ENCODE measurements at regions not wholly inside any gene's neighbourhood (a gene's known extent, or its start where the extent isn't known, plus 50 kb on each side); places are given as distances from the start of the nearest gene placed in this dataset.

DNA sequence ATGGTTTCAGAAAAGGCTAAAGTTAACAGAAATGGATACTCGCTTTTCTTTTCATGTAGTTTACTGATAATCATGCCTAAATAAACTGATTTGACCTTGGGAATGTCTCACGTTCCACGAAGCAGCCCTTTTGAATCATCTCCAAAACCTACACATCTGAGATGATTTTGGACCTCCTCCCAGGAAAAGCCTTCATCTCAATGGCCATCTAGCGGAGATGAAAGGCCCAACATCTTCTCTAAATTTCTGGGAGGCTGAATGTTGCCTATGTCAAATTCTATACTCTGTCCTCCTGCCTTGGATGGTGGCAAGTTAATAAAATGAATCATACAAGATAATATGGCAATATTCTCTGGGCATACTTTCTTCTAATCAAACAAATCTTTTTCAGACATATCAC lies 448.5 kb downstream of the ZEB2 start:
- no peak for TF ChIP-seq EZH2 (IDR thresholded peaks at IDR 0.05)
- TF ChIP-seq, protein P1, sequence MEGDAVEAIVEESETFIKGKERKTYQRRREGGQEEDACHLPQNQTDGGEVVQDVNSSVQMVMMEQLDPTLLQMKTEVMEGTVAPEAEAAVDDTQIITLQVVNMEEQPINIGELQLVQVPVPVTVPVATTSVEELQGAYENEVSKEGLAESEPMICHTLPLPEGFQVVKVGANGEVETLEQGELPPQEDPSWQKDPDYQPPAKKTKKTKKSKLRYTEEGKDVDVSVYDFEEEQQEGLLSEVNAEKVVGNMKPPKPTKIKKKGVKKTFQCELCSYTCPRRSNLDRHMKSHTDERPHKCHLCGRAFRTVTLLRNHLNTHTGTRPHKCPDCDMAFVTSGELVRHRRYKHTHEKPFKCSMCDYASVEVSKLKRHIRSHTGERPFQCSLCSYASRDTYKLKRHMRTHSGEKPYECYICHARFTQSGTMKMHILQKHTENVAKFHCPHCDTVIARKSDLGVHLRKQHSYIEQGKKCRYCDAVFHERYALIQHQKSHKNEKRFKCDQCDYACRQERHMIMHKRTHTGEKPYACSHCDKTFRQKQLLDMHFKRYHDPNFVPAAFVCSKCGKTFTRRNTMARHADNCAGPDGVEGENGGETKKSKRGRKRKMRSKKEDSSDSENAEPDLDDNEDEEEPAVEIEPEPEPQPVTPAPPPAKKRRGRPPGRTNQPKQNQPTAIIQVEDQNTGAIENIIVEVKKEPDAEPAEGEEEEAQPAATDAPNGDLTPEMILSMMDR (IDR thresholded peaks at IDR 0.05) = no peak

All from neural progenitor cell (in vitro differentiated cells).